Thyroid gland (tissue), 4 donors: ENCODE measurements at regions not wholly inside any gene's neighbourhood (a gene's known extent, or its start where the extent isn't known, plus 50 kb on each side); places are given as distances from the start of the nearest gene placed in this dataset.

Experiments
- DNase-seq, 2 donors: peaks; one replicate each; pipeline ENCODE4 v3.0.0-alpha.2; 2019
- H3K27ac ChIP-seq, 3 donors: fragments of 200-600 bp; sonication (generic); 1 replicate in 2 of 3; 2 replicates in 1 of 3; pipeline ENCODE4 v1.5.1; 2016 to 2019; ENCODE audit warnings: mild to moderate bottlenecking in 1 of 3, moderate library complexity in 1 of 3
- H3K27me3 ChIP-seq: fragments of 200-600 bp; sonication (generic); one replicate; pipeline ENCODE4 v1.5.1; 2019
- H3K36me3 ChIP-seq, 2 donors: fragments of 200-600 bp; sonication (generic); one replicate each; pipeline ENCODE4 v1.5.1; 2016 to 2019
- H3K4me1 ChIP-seq, 2 donors: fragments of 200-600 bp; sonication (generic); one replicate each; pipeline ENCODE4 v1.5.1; 2017 to 2019
- H3K4me3 ChIP-seq, 3 donors: fragments of 200-600 bp; sonication (generic); replicated peaks in 1 of 3; 1 replicate in 2 of 3; 2 replicates in 1 of 3; pipeline ENCODE4 v1.5.1; 2016; ENCODE audit warnings: mild to moderate bottlenecking in 1 of 3
- H3K9me3 ChIP-seq: fragments of 200-600 bp; sonication (generic); one replicate; pipeline ENCODE4 v1.5.1; 2017
- CTCF ChIP-seq, 6 experiments: fragments of 200-600 bp in 3 of 6; fragments of 450-650 bp in 3 of 6; sonication (generic) in 3 of 6; IDR thresholded peaks; one replicate each; pipeline ENCODE4 v1.5.1; 2016 to 2019; ENCODE audit warnings: antibody characterized with exemption in 6 of 6, mild to moderate bottlenecking in 2 of 6, inconsistent platforms in 1 of 6, moderate library complexity in 1 of 6
- POLR2A ChIP-seq, 2 donors: fragments of 450-650 bp; IDR thresholded peaks; one replicate each; pipeline ENCODE4 v1.6.1; 2017; ENCODE audit warnings: antibody characterized with exemption in 2 of 2, mild to moderate bottlenecking in 2 of 2, moderate library complexity in 1 of 2
- WGBS, 2 donors: methylation state at CpG; one replicate each; pipeline ENCODE4 v1.1.5; 2017; 5-methylcytosine and 5-hydroxymethylcytosine counted together
- intact Hi-C: fragments of 100-400 bp; cut with DNase I; formaldehyde crosslinking; loops from one replicate; pipeline ENCODE4 v1.15.1; 2023

- intact Hi-C loops = no loop called here
- Histone ChIP-seq H3K4me1 (no peaks in the 10 kb centered on the region), H3K36me3 (no peaks in the 10 kb centered on the region), H3K4me3 (no peak overlapping the region), H3K27me3 (no peaks in the 10 kb centered on the region), H3K27ac (no peak overlapping the region), H3K9me3 (no peaks in the 10 kb centered on the region)
- no peak for DNase-seq
- TF ChIP-seq POLR2A (IDR thresholded peaks at IDR 0.05) (no peak), CTCF (IDR thresholded peaks at IDR 0.05) (no peak)
These were observed 93.7 kb downstream of the TDRD15 start for GRCh38 chr2:21217442-21217841.

GRCh38 chr2:21220930-21221329 is 97.2 kb downstream of the TDRD15 start:
- TF ChIP-seq CTCF (IDR thresholded peaks at IDR 0.05) (no peak), POLR2A (IDR thresholded peaks at IDR 0.05) (no peak)
- H3K27ac ChIP-seq = no peak overlapping the region
- no peak for DNase-seq
- H3K4me1 ChIP-seq = no peaks in the 10 kb centered on the region
- H3K36me3 ChIP-seq = no peaks in the 10 kb centered on the region
- no peaks in the 10 kb centered on the region for H3K9me3 ChIP-seq
- intact Hi-C loops = no loop called here
- WGBS, 2 donors = 71 to 79% methylated on average over 1 of the region's 1 CpG
- no peaks in the 10 kb centered on the region for H3K27me3 ChIP-seq
- H3K4me3 ChIP-seq = no peak overlapping the region

- Histone ChIP-seq H3K4me1 (no peaks in the 10 kb centered on the region), H3K9me3 (no peaks in the 10 kb centered on the region), H3K4me3 (no peak overlapping the region), H3K27ac (no peak overlapping the region), H3K36me3 (no peaks in the 10 kb centered on the region), H3K27me3 (no peaks in the 10 kb centered on the region)
- DNase-seq = no peak
- TF ChIP-seq POLR2A (IDR thresholded peaks at IDR 0.05) = no peak
- intact Hi-C loops = no loop called here
- 81 to 90% methylated on average over 5 of the region's 5 CpGs for WGBS, 2 donors
These were observed 99.8 kb downstream of the TDRD15 start for GRCh38 chr2:21223618-21224017.

GRCh38 chr2:21228041-21228895 is 104.5 kb downstream of the TDRD15 start:
- intact Hi-C loops = no loop called here
- Histone ChIP-seq H3K27me3 (no peaks in the 10 kb centered on the region), H3K27ac (no peak overlapping the region), H3K9me3 (no peaks in the 10 kb centered on the region), H3K36me3 (no peaks in the 10 kb centered on the region), H3K4me1 (no peaks in the 10 kb centered on the region), H3K4me3 (no peak overlapping the region)
- TF ChIP-seq CTCF (IDR thresholded peaks at IDR 0.05) (no peak), POLR2A (IDR thresholded peaks at IDR 0.05) (no peak)
- no peak for DNase-seq
- WGBS, 2 donors = 72% methylated on average over 10 of the region's 10 CpGs

- 58 to 82% methylated on average over 1 of the region's 1 CpG for WGBS, 2 donors
- intact Hi-C loops = no loop called here
These were observed 105.5 kb downstream of the TDRD15 start for GRCh38 chr2:21229302-21229701.

More at GRCh38 chr2:21229302-21229701, 105.5 kb downstream of the TDRD15 start:
- TF ChIP-seq CTCF (IDR thresholded peaks at IDR 0.05) (no peak), POLR2A (IDR thresholded peaks at IDR 0.05) (no peak)
- Histone ChIP-seq H3K27ac (no peak overlapping the region), H3K4me3 (no peak overlapping the region), H3K9me3 (no peaks in the 10 kb centered on the region), H3K27me3 (no peaks in the 10 kb centered on the region), H3K4me1 (no peaks in the 10 kb centered on the region), H3K36me3 (no peaks in the 10 kb centered on the region)
- DNase-seq = no peak
